Myocyte (in vitro differentiated cells): ENCODE measurements at regions not wholly inside any gene's neighbourhood (a gene's known extent, or its start where the extent isn't known, plus 50 kb on each side); places are given as distances from the start of the nearest gene placed in this dataset.

Experiments used
- DNase-seq: peaks from one replicate; pipeline ENCODE4 v3.0.0-alpha.2; 2012; ENCODE audit warnings: low read depth

GRCh38 chr2:81196933-81197628 is 892.5 kb upstream of the LRRTM1 start:
- no peak for DNase-seq

GRCh38 chr2:81196383-81196851 is 891.9 kb upstream of the LRRTM1 start:
- DNase-seq, result no peak

DNA sequence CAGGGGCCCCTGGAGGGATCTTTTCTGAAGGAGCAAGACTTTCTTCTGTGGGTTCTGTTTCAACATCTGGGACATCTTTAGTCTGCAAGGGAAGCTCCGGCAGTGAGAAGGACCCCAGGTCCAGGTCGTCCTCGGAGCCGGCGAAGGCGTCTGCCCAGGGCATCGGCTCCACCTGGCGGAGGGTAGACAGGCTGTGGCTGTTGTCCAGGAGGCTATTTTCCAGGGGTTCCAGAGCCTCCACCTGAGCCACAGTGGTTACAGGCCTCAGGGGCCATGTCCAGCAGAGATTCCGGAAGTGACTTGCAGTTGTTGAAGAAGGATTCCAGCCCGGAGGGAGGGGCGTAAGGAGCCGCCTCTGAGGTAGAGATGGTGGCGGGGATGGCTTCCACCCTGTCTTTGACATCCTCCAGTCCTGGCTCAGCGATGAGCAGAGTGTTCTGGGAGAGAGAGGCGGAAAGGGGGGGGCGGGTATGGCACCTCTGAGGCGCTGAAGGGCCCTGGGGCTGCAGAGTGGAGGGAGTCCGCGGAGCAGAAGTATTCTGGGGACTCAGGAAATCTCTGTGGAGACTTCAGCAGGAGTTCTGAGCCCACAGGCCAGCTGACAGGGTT is 891.3 kb upstream of the LRRTM1 start:
- no peak for DNase-seq

- no peak for DNase-seq
Measured at GRCh38 chr2:81195017-81195773, 890.6 kb upstream of the LRRTM1 start.

- no peak for DNase-seq
Measured at GRCh38 chr2:81194581-81194980, 890.0 kb upstream of the LRRTM1 start.

- no peak for DNase-seq
Measured at GRCh38 chr2:81194176-81194575, 889.6 kb upstream of the LRRTM1 start.

DNA sequence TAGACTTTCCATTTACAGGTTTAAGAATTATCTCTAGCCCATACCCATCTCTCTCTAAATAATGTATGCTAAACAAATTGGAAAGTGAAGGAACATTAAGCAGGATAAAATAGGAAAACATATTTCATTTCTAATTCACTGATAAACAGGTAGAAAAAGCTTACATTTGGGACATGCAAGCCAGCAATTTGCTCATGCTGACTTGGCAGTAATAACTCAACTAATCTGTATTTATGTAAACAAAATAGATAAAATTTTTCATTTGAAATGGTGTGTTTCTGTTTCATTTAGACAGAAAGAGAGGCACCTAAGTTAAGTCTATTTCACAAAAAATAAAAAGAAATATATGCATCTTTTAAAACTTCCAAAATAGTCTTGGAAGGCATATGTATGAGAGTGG is 877.3 kb upstream of the LRRTM1 start:
- no peak for DNase-seq

GRCh38 chr2:81171447-81171846 is 866.9 kb upstream of the LRRTM1 start:
- no peak for DNase-seq

- DNase-seq, result no peak
Measured at GRCh38 chr2:81163583-81163982, 859.0 kb upstream of the LRRTM1 start.

GRCh38 chr2:81158505-81158904 is 854.0 kb upstream of the LRRTM1 start:
- no peak for DNase-seq

GRCh38 chr2:81148323-81148722 is 843.8 kb upstream of the LRRTM1 start:
- no peak for DNase-seq

GRCh38 chr2:81136296-81136695 is 831.7 kb upstream of the LRRTM1 start:
- no peak for DNase-seq

DNA sequence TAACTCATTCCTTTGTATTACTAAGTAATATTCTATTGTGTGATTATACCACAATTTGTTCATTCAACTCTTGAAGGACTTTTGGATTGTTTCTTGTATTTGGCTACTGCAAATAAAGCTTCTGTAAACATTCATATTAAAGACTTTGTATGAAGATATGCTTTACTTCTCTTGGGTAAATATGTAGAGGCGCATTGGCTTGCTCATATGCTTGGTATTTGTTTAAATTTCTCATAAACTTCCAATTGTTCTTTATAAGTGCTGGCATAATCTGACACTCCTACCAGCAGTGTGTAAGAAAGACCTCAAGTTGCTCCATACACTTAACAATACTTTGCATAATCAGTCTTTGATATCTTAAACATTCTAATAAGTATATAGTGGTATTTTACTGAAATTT is 792.8 kb upstream of the LRRTM1 start:
- DNase-seq, result no peak

DNA sequence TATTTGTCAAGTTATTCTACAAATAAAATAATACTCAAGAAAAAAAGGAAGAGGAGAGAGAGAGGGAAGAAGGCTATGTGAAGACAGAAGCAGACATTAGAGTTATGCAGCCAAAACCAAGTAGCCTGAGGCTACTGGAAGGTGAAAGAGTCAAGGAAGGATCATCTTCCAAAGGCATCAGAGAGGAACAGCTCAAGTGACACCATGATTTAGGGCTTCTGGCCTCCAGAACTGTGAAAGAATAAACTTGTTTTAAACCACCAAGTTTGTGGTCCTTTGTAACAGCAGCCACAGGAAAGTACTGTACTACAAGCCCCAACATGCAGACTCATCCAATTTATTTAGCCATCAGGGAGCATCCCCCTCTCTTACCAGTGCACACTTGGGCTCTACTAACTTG is 788.5 kb upstream of the LRRTM1 start:
- DNase-seq, result no peak

- no peak for DNase-seq
Measured at GRCh38 chr2:81087646-81088045, 783.1 kb upstream of the LRRTM1 start.

DNA sequence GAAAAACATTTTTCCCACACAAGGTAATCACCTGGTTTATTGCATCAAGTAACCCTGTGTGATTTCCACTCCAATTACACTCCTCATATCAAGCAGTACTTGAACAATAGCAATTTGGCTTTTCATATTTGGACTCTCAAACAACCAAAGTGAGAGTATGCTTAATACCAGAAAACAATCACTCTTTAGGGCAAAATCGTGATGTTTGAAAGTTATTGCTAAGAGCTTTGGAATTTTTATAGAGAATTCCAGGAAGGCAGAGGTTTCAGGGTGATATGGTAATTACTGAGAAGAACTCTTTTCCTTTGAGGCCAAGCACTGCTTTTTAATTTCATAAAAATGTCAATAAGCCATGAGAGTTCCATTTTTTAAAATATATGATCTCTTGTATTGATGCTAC is 779.5 kb upstream of the LRRTM1 start:
- DNase-seq, result no peak

GRCh38 chr2:81078631-81079030 is 774.1 kb upstream of the LRRTM1 start:
- DNase-seq, result no peak

DNA sequence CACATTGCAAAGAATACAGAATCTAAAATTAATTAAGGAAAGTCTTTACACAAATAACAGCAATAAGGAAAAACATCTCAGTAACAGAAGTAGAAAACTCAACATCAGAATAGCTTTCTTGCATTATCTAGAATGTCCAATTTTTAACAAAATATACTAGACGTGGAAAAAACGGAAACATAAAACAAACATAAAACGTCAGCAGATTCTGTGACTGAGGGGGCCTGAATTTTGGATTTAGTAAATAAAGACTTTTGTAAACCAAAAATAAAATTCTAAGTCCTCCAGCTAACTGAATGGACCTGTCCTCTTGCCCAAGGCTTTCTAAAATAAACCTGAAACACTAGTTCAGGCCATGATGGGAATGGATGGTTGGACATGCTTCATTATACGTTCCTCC is 773.5 kb upstream of the LRRTM1 start:
- DNase-seq, result no peak

DNA sequence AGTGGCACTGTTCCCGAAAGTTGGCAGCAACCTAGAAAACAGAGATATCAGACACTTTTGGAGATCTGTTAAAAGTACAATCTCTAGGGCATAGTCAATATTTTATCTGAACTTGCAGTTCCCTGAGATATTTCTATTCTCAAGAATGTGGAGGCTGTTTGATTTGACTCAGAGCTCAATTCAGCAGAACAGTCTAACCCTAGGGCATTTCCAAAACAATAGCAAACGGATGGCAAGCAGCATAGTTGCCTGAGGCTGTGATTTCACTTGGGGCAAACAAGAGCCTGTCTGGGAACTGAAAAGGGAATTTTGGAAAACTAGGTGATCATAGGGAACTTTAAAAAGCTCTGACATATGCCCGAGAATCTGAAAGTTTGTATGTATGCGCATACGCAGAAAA is 772.8 kb upstream of the LRRTM1 start:
- DNase-seq, result no peak

DNA sequence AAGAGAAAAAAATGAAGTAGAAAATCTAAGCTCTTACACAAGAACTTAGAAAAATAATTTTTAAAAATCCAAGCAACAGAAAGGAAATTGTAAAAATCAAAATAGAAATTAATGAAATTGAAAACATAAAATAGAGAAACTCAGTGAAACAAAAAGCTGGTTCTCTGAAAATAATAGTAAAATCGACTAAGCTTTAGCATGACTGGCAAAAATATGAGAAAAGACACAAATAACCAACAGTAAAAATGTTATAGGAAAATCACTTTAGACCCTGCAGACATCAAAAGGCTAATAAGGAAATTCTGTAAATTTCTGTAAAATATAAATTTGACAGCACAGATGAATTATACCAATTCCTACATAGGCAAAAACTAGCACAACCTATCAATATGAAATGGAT is 768.9 kb upstream of the LRRTM1 start:
- no peak for DNase-seq

DNA sequence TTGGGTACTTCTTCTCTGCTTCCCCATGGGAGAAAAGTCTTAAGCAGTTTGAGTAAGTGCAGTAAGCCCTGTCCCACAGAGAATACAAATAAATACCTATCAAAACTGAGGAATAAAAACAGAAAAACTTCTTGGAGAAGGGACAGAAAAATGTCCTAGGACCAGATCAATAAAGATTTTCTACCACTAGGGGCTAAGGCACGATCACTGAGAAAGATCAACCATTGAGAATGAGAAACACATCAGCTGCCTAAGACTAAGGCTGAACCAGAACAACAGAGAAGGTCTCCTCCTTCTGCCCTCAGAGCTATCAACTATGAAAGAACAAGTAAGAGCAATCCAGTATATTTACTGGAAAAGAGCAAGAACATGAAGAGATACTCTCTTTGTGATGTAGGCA is 763.6 kb upstream of the LRRTM1 start:
- no peak for DNase-seq

GRCh38 chr2:81061016-81061415 is 756.5 kb upstream of the LRRTM1 start:
- no peak for DNase-seq
